GM23338 (cell line): ENCODE measurements at regions not wholly inside any gene's neighbourhood (a gene's known extent, or its start where the extent isn't known, plus 50 kb on each side); places are given as distances from the start of the nearest gene placed in this dataset.

Experiments
- CREB1 ChIP-seq: fragments of 250-450 bp; sonication (Bioruptor Pico); IDR thresholded peaks from 2 replicates; pipeline ENCODE4 v1.5.0; 2020; ENCODE audit warnings: low read depth, mild to moderate bottlenecking, moderate library complexity
- CTCF ChIP-seq, 2 experiments: fragments of 200-600 bp in 1 of 2; sonication (generic) in 1 of 2; conservative IDR thresholded peaks; 2 replicates each; pipeline versions ENCODE4 v1.5.1 to v1.6.1; 2016 to 2017; ENCODE audit warnings: antibody characterized with exemption in 2 of 2, low read depth in 2 of 2, mild to moderate bottlenecking in 2 of 2, moderate library complexity in 1 of 2
- EZH2 ChIP-seq: fragments of 200-600 bp; sonication (generic); IDR thresholded peaks from one replicate; pipeline ENCODE4 v1.8.0; 2017; ENCODE audit warnings: antibody characterized with exemption, mild to moderate bottlenecking, low read depth; ENCODE audit not compliant: unreplicated experiment
- EZH2phosphoT487 ChIP-seq: fragments of 200-600 bp; sonication (generic); IDR thresholded peaks from one replicate; pipeline ENCODE4 v1.8.1; 2018; ENCODE audit warnings: antibody characterized with exemption; ENCODE audit not compliant: unreplicated experiment
- JUNB ChIP-seq: IDR thresholded peaks from one replicate; pipeline ENCODE4 v1.6.1; 2016; ENCODE audit warnings: antibody characterized with exemption; ENCODE audit not compliant: unreplicated experiment
- NANOG ChIP-seq: IDR thresholded peaks from 2 replicates; pipeline ENCODE4 v1.6.1; 2016; ENCODE audit warnings: antibody characterized with exemption, borderline replicate concordance
- POLR2AphosphoS5 ChIP-seq: IDR thresholded peaks from 2 replicates; pipeline ENCODE4 v1.6.1; 2016; ENCODE audit warnings: antibody characterized with exemption, low read depth
- STAT1 ChIP-seq: IDR thresholded peaks from one replicate; pipeline ENCODE4 v1.6.1; 2016; ENCODE audit warnings: antibody characterized with exemption; ENCODE audit not compliant: unreplicated experiment
- TF ChIP-seq, protein P1 (sequence below): IDR thresholded peaks from one replicate; pipeline ENCODE4 v1.6.1; 2018; ENCODE audit warnings: antibody characterized with exemption; ENCODE audit not compliant: unreplicated experiment
- TF ChIP-seq, protein P2 (sequence below): IDR thresholded peaks from 2 replicates; pipeline ENCODE4 v1.6.1; 2016; ENCODE audit warnings: antibody characterized with exemption

DNA sequence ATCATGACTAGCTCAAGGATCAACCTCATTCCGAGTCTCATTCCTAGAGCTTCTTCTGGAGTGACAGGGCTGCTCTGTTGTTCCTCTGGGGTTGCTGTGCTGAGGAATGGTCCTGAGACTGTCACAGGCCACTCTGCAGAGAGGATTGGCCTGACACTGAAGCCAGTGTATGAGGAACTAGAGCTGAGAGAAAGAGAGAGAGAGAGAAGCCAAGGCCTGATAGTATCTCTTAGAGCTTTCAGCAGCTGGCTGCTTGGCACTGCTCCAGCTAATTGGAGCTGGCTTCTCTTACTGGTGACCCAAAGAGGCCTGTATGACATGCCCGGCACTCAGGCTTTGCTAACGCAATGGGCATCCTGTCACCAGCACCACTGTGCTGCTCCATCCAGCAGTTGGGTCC is 73.4 kb upstream of the FLT1 start:
- TF ChIP-seq CTCF (conservative IDR thresholded peaks at IDR 0.05; ENCODE audit: low read depth in 2 of 2) (no peak), EZH2 (no peak), POLR2AphosphoS5 (no peak), NANOG (no peak), EZH2phosphoT487 (no peak), CREB1 (CRISPR knock-in tag) (no peak), JUNB (no peak), STAT1 (no peak)
- TF ChIP-seq, protein P1, sequence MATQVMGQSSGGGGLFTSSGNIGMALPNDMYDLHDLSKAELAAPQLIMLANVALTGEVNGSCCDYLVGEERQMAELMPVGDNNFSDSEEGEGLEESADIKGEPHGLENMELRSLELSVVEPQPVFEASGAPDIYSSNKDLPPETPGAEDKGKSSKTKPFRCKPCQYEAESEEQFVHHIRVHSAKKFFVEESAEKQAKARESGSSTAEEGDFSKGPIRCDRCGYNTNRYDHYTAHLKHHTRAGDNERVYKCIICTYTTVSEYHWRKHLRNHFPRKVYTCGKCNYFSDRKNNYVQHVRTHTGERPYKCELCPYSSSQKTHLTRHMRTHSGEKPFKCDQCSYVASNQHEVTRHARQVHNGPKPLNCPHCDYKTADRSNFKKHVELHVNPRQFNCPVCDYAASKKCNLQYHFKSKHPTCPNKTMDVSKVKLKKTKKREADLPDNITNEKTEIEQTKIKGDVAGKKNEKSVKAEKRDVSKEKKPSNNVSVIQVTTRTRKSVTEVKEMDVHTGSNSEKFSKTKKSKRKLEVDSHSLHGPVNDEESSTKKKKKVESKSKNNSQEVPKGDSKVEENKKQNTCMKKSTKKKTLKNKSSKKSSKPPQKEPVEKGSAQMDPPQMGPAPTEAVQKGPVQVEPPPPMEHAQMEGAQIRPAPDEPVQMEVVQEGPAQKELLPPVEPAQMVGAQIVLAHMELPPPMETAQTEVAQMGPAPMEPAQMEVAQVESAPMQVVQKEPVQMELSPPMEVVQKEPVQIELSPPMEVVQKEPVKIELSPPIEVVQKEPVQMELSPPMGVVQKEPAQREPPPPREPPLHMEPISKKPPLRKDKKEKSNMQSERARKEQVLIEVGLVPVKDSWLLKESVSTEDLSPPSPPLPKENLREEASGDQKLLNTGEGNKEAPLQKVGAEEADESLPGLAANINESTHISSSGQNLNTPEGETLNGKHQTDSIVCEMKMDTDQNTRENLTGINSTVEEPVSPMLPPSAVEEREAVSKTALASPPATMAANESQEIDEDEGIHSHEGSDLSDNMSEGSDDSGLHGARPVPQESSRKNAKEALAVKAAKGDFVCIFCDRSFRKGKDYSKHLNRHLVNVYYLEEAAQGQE, result no peak
- TF ChIP-seq, protein P2, sequence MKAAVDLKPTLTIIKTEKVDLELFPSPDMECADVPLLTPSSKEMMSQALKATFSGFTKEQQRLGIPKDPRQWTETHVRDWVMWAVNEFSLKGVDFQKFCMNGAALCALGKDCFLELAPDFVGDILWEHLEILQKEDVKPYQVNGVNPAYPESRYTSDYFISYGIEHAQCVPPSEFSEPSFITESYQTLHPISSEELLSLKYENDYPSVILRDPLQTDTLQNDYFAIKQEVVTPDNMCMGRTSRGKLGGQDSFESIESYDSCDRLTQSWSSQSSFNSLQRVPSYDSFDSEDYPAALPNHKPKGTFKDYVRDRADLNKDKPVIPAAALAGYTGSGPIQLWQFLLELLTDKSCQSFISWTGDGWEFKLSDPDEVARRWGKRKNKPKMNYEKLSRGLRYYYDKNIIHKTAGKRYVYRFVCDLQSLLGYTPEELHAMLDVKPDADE, result no peak
